HG03103 (cell line): ENCODE measurements at regions not wholly inside any gene's neighbourhood (a gene's known extent, or its start where the extent isn't known, plus 50 kb on each side); places are given as distances from the start of the nearest gene placed in this dataset.

Experiments used
- ATAC-seq: cut with Tn5 transposase; IDR thresholded peaks from one replicate; pipeline ENCODE4 v1.9.1; 2021; ENCODE audit warnings: low read depth; ENCODE audit not compliant: unreplicated experiment

GRCh38 chr2:37588316-37588777, 83.1 kb downstream of the CDC42EP3 start:
- ATAC-seq: no peak

- ATAC-seq: no peak
Observed at GRCh38 chr2:37589298-37589697, 82.1 kb downstream of the CDC42EP3 start.

DNA sequence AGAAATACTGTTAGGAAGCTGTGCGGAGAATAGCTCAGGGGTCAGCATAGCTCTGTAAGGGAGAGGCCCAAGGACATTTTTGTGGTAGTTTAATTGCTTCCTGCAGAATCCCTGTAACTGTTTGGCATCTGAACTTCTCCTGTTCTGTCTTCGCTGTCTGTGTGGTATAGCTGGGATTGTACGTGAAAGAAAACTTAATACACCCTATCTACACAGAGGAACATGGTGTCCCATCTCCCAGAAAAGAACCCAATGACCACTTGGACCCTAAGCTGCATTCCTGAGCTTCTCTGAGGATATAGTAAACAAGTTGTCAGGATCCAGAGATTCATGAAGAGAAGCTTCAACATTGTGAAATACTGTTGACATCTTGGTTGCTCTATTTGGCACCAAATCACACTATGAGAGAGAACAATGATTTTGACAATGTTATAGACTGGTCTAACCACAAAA, 81.3 kb downstream of the CDC42EP3 start:
- ATAC-seq: no peak
